A673 (cell line): ENCODE measurements at regions not wholly inside any gene's neighbourhood (a gene's known extent, or its start where the extent isn't known, plus 50 kb on each side); places are given as distances from the start of the nearest gene placed in this dataset.

Source experiments
- BruUV-seq: library from RNA; stranded (reverse); fragments of 400-500 nt; replicated peaks from 2 replicates; lab custom pipeline; 2021; lab: Mats Ljungman, UMichigan
- CTCF ChIA-PET: fragments of 300-600 bp; sonication (Branson Sonifier 250); formaldehyde crosslinking; loops from one replicate; lab custom pipeline; 2022; ENCODE audit warnings: antibody characterized with exemption; lab: Charles Lee
- POLR2A ChIA-PET: fragments of 300-600 bp; sonication (Branson Sonifier 250); formaldehyde crosslinking; loops from one replicate; lab custom pipeline; 2022; ENCODE audit warnings: antibody characterized with exemption; ENCODE audit not compliant: low non-redundant PET; lab: Charles Lee
- DNase-seq: peaks from one replicate; pipeline ENCODE4 v3.0.0-alpha.2; 2015; ENCODE audit warnings: low spot score
- H3K27ac ChIP-seq: fragments of 200-600 bp; sonication (generic); 2 replicates; pipeline ENCODE4 v1.5.1; 2016; ENCODE audit warnings: mixed run types, low read depth, mild to moderate bottlenecking, mixed read lengths, antibody characterized with exemption, low read length; ENCODE audit not compliant: poor library complexity, severe bottlenecking
- H3K27me3 ChIP-seq: fragments of 200-600 bp; sonication (generic); replicated peaks from 2 replicates; pipeline ENCODE4 v1.6.1; 2017; ENCODE audit warnings: mixed run types, low read depth, mild to moderate bottlenecking, mixed read lengths, antibody characterized with exemption, low read length; ENCODE audit not compliant: insufficient read depth, poor library complexity
- H3K36me3 ChIP-seq: fragments of 200-600 bp; sonication (generic); 2 replicates; pipeline ENCODE4 v1.6.1; 2016; ENCODE audit warnings: mixed run types, mild to moderate bottlenecking, mixed read lengths, antibody characterized with exemption, low read length; ENCODE audit not compliant: insufficient read depth, poor library complexity, severe bottlenecking
- H3K4me1 ChIP-seq: fragments of 200-600 bp; sonication (generic); 2 replicates; pipeline ENCODE4 v1.6.1; 2017; ENCODE audit warnings: mixed run types, mild to moderate bottlenecking, mixed read lengths, antibody characterized with exemption, low read length; ENCODE audit not compliant: insufficient read depth, poor library complexity, severe bottlenecking
- H3K4me3 ChIP-seq: fragments of 200-600 bp; sonication (generic); 2 replicates; pipeline ENCODE4 v1.5.1; 2016; ENCODE audit warnings: low read depth, mixed run types, mild to moderate bottlenecking, mixed read lengths, low read length; ENCODE audit not compliant: poor library complexity, severe bottlenecking
- H3K9me3 ChIP-seq: fragments of 200-600 bp; sonication (generic); 2 replicates; pipeline ENCODE4 v1.6.1; 2016; ENCODE audit warnings: mixed run types, low read depth, mild to moderate bottlenecking, mixed read lengths, antibody characterized with exemption, low read length; ENCODE audit not compliant: poor library complexity, severe bottlenecking
- CTCF ChIP-seq: fragments of 300-800, 200-600 bp; sonication (generic); conservative IDR thresholded peaks from 2 replicates; pipeline ENCODE4 v1.5.1; 2017; ENCODE audit warnings: low read depth, mild to moderate bottlenecking, antibody characterized with exemption, low read length, moderate library complexity, mixed read lengths
- EZH2 ChIP-seq: fragments of 200-600 bp; sonication (generic); IDR thresholded peaks from 2 replicates; pipeline ENCODE4 v1.6.1; 2017; ENCODE audit warnings: borderline replicate concordance, low read depth, mild to moderate bottlenecking, mixed read lengths, antibody characterized with exemption, low read length; ENCODE audit not compliant: poor library complexity, severe bottlenecking
- intact Hi-C: fragments of 100-400 bp; cut with micrococcal nuclease; formaldehyde crosslinking; loops from one replicate; pipeline ENCODE4 v1.10.0; 2022; ENCODE audit not compliant: unreplicated experiment

- intact Hi-C loops: no loop called here
- TF ChIP-seq CTCF (no peak), EZH2 (no peak)
- BruUV-seq: no TSS peak
- H3K9me3 ChIP-seq: no peaks in the 10 kb centered on the region
- H3K4me1 ChIP-seq: no peaks in the 10 kb centered on the region
- no peaks in the 10 kb centered on the region for H3K27me3 ChIP-seq
- no peak overlapping the region for H3K27ac ChIP-seq
- ChIA-PET CTCF (no interaction called here), POLR2A (no interaction called here)
- no peak for DNase-seq
- no peak overlapping the region for H3K4me3 ChIP-seq
- H3K36me3 ChIP-seq: no peaks in the 10 kb centered on the region
Measured at GRCh38 chr1:109823543-109824348, 60.0 kb upstream of the EPS8L3 start.

- H3K4me1 ChIP-seq: no peaks in the 10 kb centered on the region
- no peaks in the 10 kb centered on the region for H3K9me3 ChIP-seq
- POLR2A ChIA-PET: interaction anchor here (0.6 kb wide), 1 partner anchor 13 kb away, joined by 6 read pairs; no protein-coding TSS in a partner anchor
- H3K4me3 ChIP-seq: no peak overlapping the region
- no peak for TF ChIP-seq EZH2
- TF ChIP-seq CTCF: no peak
- no peaks in the 10 kb centered on the region for H3K27me3 ChIP-seq
- intact Hi-C loops: no loop called here
- no TSS peak for BruUV-seq
- no peak overlapping the region for H3K27ac ChIP-seq
- H3K36me3 ChIP-seq: no peaks in the 10 kb centered on the region
- no peak for DNase-seq
- CTCF ChIA-PET: no interaction called here
Measured at GRCh38 chr1:109822749-109823542, 59.2 kb upstream of the EPS8L3 start.

- ChIA-PET POLR2A (interaction anchor here (0.6 kb wide), 1 partner anchor 12 kb away, joined by 6 read pairs; no protein-coding TSS in a partner anchor), CTCF (no interaction called here)
- no TSS peak for BruUV-seq
- Histone ChIP-seq H3K27me3 (no peaks in the 10 kb centered on the region), H3K4me3 (no peak overlapping the region), H3K4me1 (no peaks in the 10 kb centered on the region), H3K36me3 (no peaks in the 10 kb centered on the region), H3K27ac (no peak overlapping the region), H3K9me3 (no peaks in the 10 kb centered on the region)
- DNase-seq: no peak
- TF ChIP-seq EZH2 (no peak), CTCF (no peak)
- intact Hi-C loops: no loop called here
Measured at GRCh38 chr1:109821831-109822745, 58.4 kb upstream of the EPS8L3 start.
